GM12878 (cell line): ENCODE measurements at regions not wholly inside any gene's neighbourhood (a gene's known extent, or its start where the extent isn't known, plus 50 kb on each side); places are given as distances from the start of the nearest gene placed in this dataset.

ENCODE experiments used
- ATAC-seq: fragments of 200-7000 bp; cut with Tn5 transposase; 3 replicates; pipeline ENCODE4 v1.9.1; 2020; ENCODE audit warnings: mild to moderate bottlenecking, moderate library complexity
- BruUV-seq: library from RNA; stranded (reverse); fragments of 400-500 nt; replicated peaks from 2 replicates; lab custom pipeline; 2021; lab: Mats Ljungman, UMichigan
- CTCF ChIA-PET: fragments of 300-600 bp; sonication (Branson Sonifier 250); formaldehyde crosslinking; extraction: SDS; loops from one replicate; lab custom pipeline; 2021; ENCODE audit warnings: inconsistent platforms; lab: Yijun Ruan, JAX
- POLR2A ChIA-PET: fragments of 350-600 bp; formaldehyde crosslinking; extraction: SDS; loops from one replicate; lab custom pipeline; 2021; ENCODE audit warnings: inconsistent platforms; lab: Charles Lee
- RAD21 ChIA-PET: fragments of 300-600 bp; sonication (Branson Sonifier 250); formaldehyde crosslinking; loops from one replicate; lab custom pipeline; 2023; ENCODE audit warnings: antibody characterized with exemption; ENCODE audit not compliant: unreplicated experiment; lab: Charles Lee
- SMC1A ChIA-PET: fragments of 300-600 bp; sonication (Branson Sonifier 250); formaldehyde crosslinking; loops from one replicate; lab custom pipeline; 2023; ENCODE audit not compliant: unreplicated experiment, uncharacterized antibody; lab: Charles Lee
- DNase-seq: peaks from one replicate; pipeline ENCODE4 v3.0.0-alpha.2; 2011; ENCODE audit warnings: low read depth, low spot score
- FAIRE-seq: peaks from 3 replicates; lab custom pipeline; 2011; peaks lifted over from hg19 to GRCh38; lab: Jason Lieb, UNC
- H2AFZ ChIP-seq: 2 replicates; pipeline ENCODE4 v1.6.0; 2011; ENCODE audit warnings: low read depth, low read length, control low read depth; ENCODE audit not compliant: control insufficient read depth
- H3K27ac ChIP-seq: 2 replicates; pipeline ENCODE4 v1.5.1; 2011; ENCODE audit warnings: control low read depth; ENCODE audit not compliant: control insufficient read depth, insufficient read depth
- H3K27me3 ChIP-seq, 2 experiments: replicated peaks in 1 of 2; 2 replicates each; pipeline versions ENCODE4 v1.6.0 to v1.6.1; 2011; ENCODE audit warnings: low read length in 1 of 2; ENCODE audit not compliant: control insufficient read depth in 2 of 2, insufficient read depth in 2 of 2
- H3K36me3 ChIP-seq, 2 experiments: 2 replicates each; pipeline ENCODE4 v1.5.1; 2011; ENCODE audit warnings: low read length in 1 of 2; ENCODE audit not compliant: control insufficient read depth in 2 of 2, insufficient read depth in 2 of 2
- H3K4me1 ChIP-seq: 2 replicates; pipeline ENCODE4 v1.6.1; 2011; ENCODE audit warnings: mild to moderate bottlenecking, low read length, moderate library complexity, mixed read lengths; ENCODE audit not compliant: control insufficient read depth, insufficient read depth
- H3K4me2 ChIP-seq: 2 replicates; pipeline ENCODE4 v1.6.0; 2011; ENCODE audit warnings: control low read depth; ENCODE audit not compliant: control insufficient read depth, insufficient read depth
- H3K4me3 ChIP-seq: fragments of 200-600 bp; sonication (generic); 2 replicates; pipeline ENCODE4 v1.5.1; 2016
- H3K79me2 ChIP-seq: 2 replicates; pipeline ENCODE4 v1.6.0; 2011; ENCODE audit warnings: low read length; ENCODE audit not compliant: control insufficient read depth, insufficient read depth
- H3K9ac ChIP-seq: 2 replicates; pipeline ENCODE4 v1.8.0; 2011; ENCODE audit warnings: low read length, control low read depth, mixed read lengths; ENCODE audit not compliant: control insufficient read depth, insufficient read depth
- H3K9me3 ChIP-seq: replicated peaks from 3 replicates; pipeline ENCODE4 v1.5.1; 2011; ENCODE audit warnings: mild to moderate bottlenecking, low read length; ENCODE audit not compliant: control insufficient read depth, insufficient read depth
- H4K20me1 ChIP-seq: 2 replicates; pipeline ENCODE4 v1.6.0; 2011; ENCODE audit not compliant: control insufficient read depth, insufficient read depth
- ATF2 ChIP-seq: IDR thresholded peaks from 2 replicates; pipeline ENCODE4 v1.6.1; 2012; ENCODE audit warnings: low read length, inconsistent platforms
- BHLHE40 ChIP-seq, 2 experiments: fragments of 450-650 bp in 1 of 2; IDR thresholded peaks; 2 replicates each; pipeline ENCODE4 v1.6.1; 2011 to 2017; ENCODE audit warnings: low read depth in 2 of 2, borderline replicate concordance in 1 of 2, improper control_type of control experiment in 1 of 2, low read length in 1 of 2, mild to moderate bottlenecking in 1 of 2
- CBX5 ChIP-seq: sonication (generic); IDR thresholded peaks from 2 replicates; pipeline ENCODE4 v1.6.1; 2016; ENCODE audit warnings: low read depth, moderate library complexity, mild to moderate bottlenecking, inconsistent platforms
- FOXM1 ChIP-seq: IDR thresholded peaks from 2 replicates; pipeline ENCODE4 v1.6.1; 2012; ENCODE audit warnings: low read depth, mild to moderate bottlenecking, inconsistent platforms, low read length, moderate library complexity
- GATAD2B ChIP-seq: fragments of 450-650 bp; conservative IDR thresholded peaks from 2 replicates; pipeline ENCODE4 v1.6.1; 2017; ENCODE audit warnings: low read depth, mild to moderate bottlenecking, moderate library complexity
- HCFC1 ChIP-seq: fragments of 150-350 bp; IDR thresholded peaks from 2 replicates; pipeline ENCODE4 v1.6.1; 2014; ENCODE audit warnings: low read length
- HDGF ChIP-seq: fragments of 450-650 bp; IDR thresholded peaks from 2 replicates; pipeline ENCODE4 v1.6.1; 2016; ENCODE audit warnings: antibody characterized with exemption
- JUND ChIP-seq: IDR thresholded peaks from 2 replicates; pipeline ENCODE4 v1.6.1; 2012; ENCODE audit warnings: low read depth, mild to moderate bottlenecking, low read length, improper control_type of control experiment, moderate library complexity
- KLF5 ChIP-seq: fragments of 450-650 bp; IDR thresholded peaks from 2 replicates; pipeline ENCODE4 v1.6.1; 2014; ENCODE audit warnings: mild to moderate bottlenecking; ENCODE audit not compliant: partially characterized antibody
- MTA2 ChIP-seq: fragments of 450-650 bp; IDR thresholded peaks from 2 replicates; pipeline ENCODE4 v1.6.1; 2016; ENCODE audit warnings: low read depth, mild to moderate bottlenecking, moderate library complexity
- RAD51 ChIP-seq: fragments of 450-650 bp; IDR thresholded peaks from 2 replicates; pipeline ENCODE4 v1.6.1; 2016; ENCODE audit warnings: moderate library complexity, mild to moderate bottlenecking, inconsistent platforms
- SMAD5 ChIP-seq: IDR thresholded peaks from 2 replicates; pipeline ENCODE4 v1.6.1; 2016; ENCODE audit warnings: antibody characterized with exemption, low read depth
- SMARCA5 ChIP-seq: fragments of 450-650 bp; IDR thresholded peaks from 2 replicates; pipeline ENCODE4 v1.6.1; 2017; ENCODE audit warnings: mild to moderate bottlenecking
- TAF1 ChIP-seq: IDR thresholded peaks from 2 replicates; pipeline ENCODE4 v1.6.1; 2011; ENCODE audit warnings: mild to moderate bottlenecking, low read depth, low read length, borderline replicate concordance
- WRNIP1 ChIP-seq: IDR thresholded peaks from 2 replicates; pipeline ENCODE4 v1.6.1; 2011; ENCODE audit warnings: low read depth, low read length, improper control_type of control experiment, borderline replicate concordance
- ZBTB11 ChIP-seq: fragments of 450-650 bp; formaldehyde crosslinking; IDR thresholded peaks from 2 replicates; pipeline ENCODE4 v1.5.0; 2022; ENCODE audit warnings: mild to moderate bottlenecking, missing genetic modification characterization
- ZNF274 ChIP-seq: IDR thresholded peaks from one replicate; pipeline ENCODE4 v1.8.0; 2011; ENCODE audit not compliant: insufficient read length, insufficient read depth
- WGBS: methylation state at CpG from one replicate; pipeline ENCODE4 v1.1.6; 2016; ENCODE audit warnings: low lambda C conversion rate; ENCODE audit not compliant: insufficient replicate concordance, insufficient coverage; ENCODE audit errors: missing lambda C conversion rate; 5-methylcytosine and 5-hydroxymethylcytosine counted together
- in situ Hi-C: fragments of 300-500 bp; cut with MboI; formaldehyde crosslinking; loops from 9 replicates; pipeline ENCODE4 v1.14.3; 2018; ENCODE audit warnings: mixed read lengths
- intact Hi-C: fragments of 100-400 bp; cut with micrococcal nuclease; formaldehyde crosslinking; loops from one replicate; pipeline ENCODE4 v1.14.2; 2022; ENCODE audit not compliant: unreplicated experiment

GRCh38 chr12:75706786-75707605 lies 195.6 kb upstream of the KRR1 start (continued):
- TF ChIP-seq ZBTB11 (CRISPR knock-in tag), result no peak
- TF ChIP-seq SMAD5, result no peak
- no peak for TF ChIP-seq MTA2
- TF ChIP-seq KLF5, result no peak
- no peak for TF ChIP-seq BHLHE40 (IDR thresholded peaks at IDR 0.05; ENCODE audit: borderline replicate concordance in 1 of 2, low read depth in 2 of 2, low read length in 1 of 2)
- no peak for TF ChIP-seq HCFC1

- Histone ChIP-seq H3K27ac (no peak overlapping the region), H3K9ac (no peak overlapping the region), H3K4me3 (no peak overlapping the region), H4K20me1 (no peaks in the 10 kb centered on the region), H3K27me3 (no peaks in the 10 kb centered on the region), H3K4me2 (no peak overlapping the region), H2AFZ (no peak overlapping the region), H3K79me2 (no peaks in the 10 kb centered on the region), H3K9me3 (no peaks in the 10 kb centered on the region), H3K4me1 (no peaks in the 10 kb centered on the region), H3K36me3 (no peaks in the 10 kb centered on the region)
- no peak for FAIRE-seq
- BruUV-seq, result no TSS peak
- CTCF ChIA-PET, result no interaction called here
- RAD21 ChIA-PET, result no interaction called here
- no peak for ATAC-seq
- POLR2A ChIA-PET, result interaction anchor here (0.6 kb wide), 1 partner anchor 21 kb away, joined by 3 read pairs; no protein-coding TSS in a partner anchor
- SMC1A ChIA-PET, result interaction anchor here (1.1 kb wide), 1 partner anchor 32 kb away, joined by 3 read pairs; no protein-coding TSS in a partner anchor
- WGBS, result 59% methylated on average over 8 of the region's 8 CpGs
- DNase-seq, result no peak
- intact Hi-C loops, result no loop called here
- in situ Hi-C loops, result no loop called here
- TF ChIP-seq GATAD2B (no peak), TAF1 (no peak), FOXM1 (no peak), JUND (no peak), ZNF274 (no peak), ATF2 (no peak), HDGF (no peak), SMARCA5 (no peak), CBX5 (no peak), WRNIP1 (no peak), RAD51 (no peak)
Measured at GRCh38 chr12:75705749-75706711, 194.6 kb upstream of the KRR1 start.
